ENCODE measurements at regions not wholly inside any gene's neighbourhood (a gene's known extent, or its start where the extent isn't known, plus 50 kb on each side); places are given as distances from the start of the nearest gene placed in this dataset.
"Not testable (repeated sequence)": the region's sequence is repeated elsewhere in the genome, so short reads cannot be mapped to it uniquely, and the experiment has no call there.

DNA sequence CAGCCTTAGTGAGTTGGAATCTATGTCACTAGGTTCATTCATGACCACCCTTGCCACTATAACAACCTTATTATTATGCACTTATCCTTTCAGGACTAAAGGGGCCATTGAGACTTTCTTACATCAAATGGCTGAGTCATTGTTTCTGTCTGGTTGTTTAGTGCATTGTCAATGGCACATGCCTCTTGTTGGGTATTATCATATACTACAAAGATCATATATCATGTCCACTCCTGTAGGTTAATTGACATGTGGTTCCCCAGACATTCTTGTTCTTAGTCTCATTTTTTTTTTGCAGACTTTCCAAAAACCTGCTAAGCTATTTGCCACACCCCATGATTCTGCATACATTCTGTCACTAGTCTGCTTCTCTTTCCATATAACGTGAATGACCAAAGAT is 66.7 kb upstream of the PRDM9 start:
- DNase-seq (no peak), ATAC-seq (no peak)
- intact Hi-C loops (cut with DNase I): no loop called here
- H3K9me3 ChIP-seq: no peaks in the 10 kb centered on the region
- TF ChIP-seq, protein P1, sequence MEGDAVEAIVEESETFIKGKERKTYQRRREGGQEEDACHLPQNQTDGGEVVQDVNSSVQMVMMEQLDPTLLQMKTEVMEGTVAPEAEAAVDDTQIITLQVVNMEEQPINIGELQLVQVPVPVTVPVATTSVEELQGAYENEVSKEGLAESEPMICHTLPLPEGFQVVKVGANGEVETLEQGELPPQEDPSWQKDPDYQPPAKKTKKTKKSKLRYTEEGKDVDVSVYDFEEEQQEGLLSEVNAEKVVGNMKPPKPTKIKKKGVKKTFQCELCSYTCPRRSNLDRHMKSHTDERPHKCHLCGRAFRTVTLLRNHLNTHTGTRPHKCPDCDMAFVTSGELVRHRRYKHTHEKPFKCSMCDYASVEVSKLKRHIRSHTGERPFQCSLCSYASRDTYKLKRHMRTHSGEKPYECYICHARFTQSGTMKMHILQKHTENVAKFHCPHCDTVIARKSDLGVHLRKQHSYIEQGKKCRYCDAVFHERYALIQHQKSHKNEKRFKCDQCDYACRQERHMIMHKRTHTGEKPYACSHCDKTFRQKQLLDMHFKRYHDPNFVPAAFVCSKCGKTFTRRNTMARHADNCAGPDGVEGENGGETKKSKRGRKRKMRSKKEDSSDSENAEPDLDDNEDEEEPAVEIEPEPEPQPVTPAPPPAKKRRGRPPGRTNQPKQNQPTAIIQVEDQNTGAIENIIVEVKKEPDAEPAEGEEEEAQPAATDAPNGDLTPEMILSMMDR (IDR thresholded peaks at IDR 0.05): no peak
- no peak for TF ChIP-seq POLR2A (IDR thresholded peaks at IDR 0.05)
- no peaks in the 10 kb centered on the region for H3K27me3 ChIP-seq
- no peak overlapping the region for H3K27ac ChIP-seq
- no peak overlapping the region for H3K4me3 ChIP-seq
- H3K4me1 ChIP-seq: no peaks in the 10 kb centered on the region
- 71 to 72% methylated on average over 1 of the region's 1 CpG for WGBS, 2 donors
- H3K36me3 ChIP-seq (replicated peaks in 1 of 2; ENCODE audit: insufficient read depth in 1 of 2, low read depth in 2 of 2): no peaks in the 10 kb centered on the region

DNA sequence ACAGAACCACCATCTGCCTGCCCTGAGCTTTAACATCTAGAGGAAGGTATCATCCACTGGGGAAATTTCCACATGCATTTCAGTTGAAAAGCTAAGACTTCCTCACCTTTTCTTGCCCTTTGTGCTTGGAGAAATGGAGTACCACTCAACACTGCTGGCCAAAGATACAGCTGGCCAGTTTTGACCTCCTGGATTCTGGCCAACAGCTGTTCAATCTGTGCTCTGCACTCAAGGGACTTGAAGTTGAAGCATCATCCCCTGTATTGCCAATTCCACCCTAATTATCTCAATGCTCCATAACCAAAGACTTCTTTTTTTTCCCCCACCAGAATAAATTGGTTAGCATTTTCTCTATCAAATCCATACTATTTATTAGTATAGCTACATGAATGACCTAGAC is 70.4 kb upstream of the PRDM9 start:
- ATAC-seq (no peak), DNase-seq (no peak)
- intact Hi-C loops (cut with DNase I): no loop called here
- TF ChIP-seq, protein P1 (IDR thresholded peaks at IDR 0.05): no peak
- no peak for TF ChIP-seq POLR2A (IDR thresholded peaks at IDR 0.05)
- Histone ChIP-seq H3K9me3 (no peaks in the 10 kb centered on the region), H3K27me3 (no peaks in the 10 kb centered on the region), H3K36me3 (replicated peaks in 1 of 2; ENCODE audit: insufficient read depth in 1 of 2, low read depth in 2 of 2) (no peaks in the 10 kb centered on the region), H3K4me3 (no peak overlapping the region), H3K27ac (no peak overlapping the region), H3K4me1 (no peaks in the 10 kb centered on the region)

DNA sequence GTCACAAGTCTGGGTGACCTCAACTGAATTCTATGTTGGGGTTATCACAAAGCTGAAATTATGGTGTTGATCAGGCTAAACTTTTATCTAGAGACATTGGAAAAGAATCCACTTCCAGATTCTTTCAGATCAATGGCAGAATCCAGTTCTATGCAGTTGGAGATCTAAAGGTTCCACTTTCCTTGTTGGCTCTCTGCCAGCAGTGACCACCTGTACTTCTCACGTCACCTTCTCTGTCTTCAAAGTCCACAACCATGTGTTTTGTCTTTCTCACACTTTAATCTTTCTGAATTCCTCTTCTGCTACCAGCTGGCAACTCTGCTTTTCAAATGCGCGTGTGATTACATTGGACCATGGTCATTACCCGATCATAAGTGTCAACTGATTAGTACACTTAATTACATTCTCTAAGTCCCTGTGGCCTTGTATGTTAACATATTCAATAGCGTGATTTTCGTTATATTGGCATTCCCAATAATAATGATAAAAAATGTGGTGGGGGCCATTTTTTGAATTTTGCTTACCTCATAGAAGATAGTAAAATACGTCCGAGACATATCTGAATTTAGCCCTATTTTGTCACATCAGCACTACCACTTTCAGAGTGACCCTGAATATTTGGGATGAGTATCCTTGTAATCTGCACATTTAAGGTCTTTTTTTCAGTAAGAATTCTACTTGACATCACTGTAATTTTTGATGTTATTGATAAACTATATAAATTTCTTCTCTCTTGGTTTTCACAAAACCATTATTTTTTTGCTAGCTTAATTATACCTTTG is 73.7 kb upstream of the PRDM9 start:
- DNase-seq: no peak
- WGBS, 2 donors: 79 to 80% methylated on average over 8 of the region's 8 CpGs
- no peak for ATAC-seq
- no peaks in the 10 kb centered on the region for H3K27me3 ChIP-seq
- TF ChIP-seq POLR2A (IDR thresholded peaks at IDR 0.05): no peak
- TF ChIP-seq, protein P1 (IDR thresholded peaks at IDR 0.05): no peak
- no peak overlapping the region for H3K4me3 ChIP-seq
- no peak overlapping the region for H3K27ac ChIP-seq
- H3K36me3 ChIP-seq (replicated peaks in 1 of 2; ENCODE audit: insufficient read depth in 1 of 2, low read depth in 2 of 2): no peaks in the 10 kb centered on the region
- intact Hi-C loops (cut with DNase I): no loop called here
- H3K4me1 ChIP-seq: no peaks in the 10 kb centered on the region
- H3K9me3 ChIP-seq: no peaks in the 10 kb centered on the region

DNA sequence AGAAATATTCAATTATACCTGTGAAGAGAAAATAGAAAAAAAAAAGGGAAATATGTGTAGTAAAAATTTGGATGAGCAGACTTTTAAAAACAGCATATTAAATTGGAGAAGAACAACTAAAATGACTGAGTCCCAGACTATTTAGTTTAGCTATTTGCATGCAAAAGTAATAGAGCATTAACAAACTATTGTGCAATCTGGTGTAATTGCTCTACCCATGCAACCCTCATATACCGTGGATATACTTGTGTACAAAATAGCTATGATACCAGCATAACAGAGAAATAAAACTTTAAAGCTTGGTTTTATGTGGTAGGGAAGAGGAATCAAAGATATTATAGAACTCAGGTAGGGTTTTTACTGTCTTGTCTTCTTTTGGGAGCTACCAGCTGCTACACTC is 78.7 kb upstream of the PRDM9 start:
- WGBS, 2 donors: 69 to 73% methylated on average over 1 of the region's 1 CpG
- H3K27ac ChIP-seq: no peak overlapping the region
- H3K27me3 ChIP-seq: no peaks in the 10 kb centered on the region
- no peak overlapping the region for H3K4me3 ChIP-seq
- intact Hi-C loops (cut with DNase I): no loop called here
- no peak for TF ChIP-seq POLR2A (IDR thresholded peaks at IDR 0.05)
- TF ChIP-seq, protein P1 (IDR thresholded peaks at IDR 0.05): no peak
- no peak for ATAC-seq
- H3K9me3 ChIP-seq: no peaks in the 10 kb centered on the region
- no peaks in the 10 kb centered on the region for H3K36me3 ChIP-seq (replicated peaks in 1 of 2; ENCODE audit: insufficient read depth in 1 of 2, low read depth in 2 of 2)
- no peak for DNase-seq
- no peaks in the 10 kb centered on the region for H3K4me1 ChIP-seq

DNA sequence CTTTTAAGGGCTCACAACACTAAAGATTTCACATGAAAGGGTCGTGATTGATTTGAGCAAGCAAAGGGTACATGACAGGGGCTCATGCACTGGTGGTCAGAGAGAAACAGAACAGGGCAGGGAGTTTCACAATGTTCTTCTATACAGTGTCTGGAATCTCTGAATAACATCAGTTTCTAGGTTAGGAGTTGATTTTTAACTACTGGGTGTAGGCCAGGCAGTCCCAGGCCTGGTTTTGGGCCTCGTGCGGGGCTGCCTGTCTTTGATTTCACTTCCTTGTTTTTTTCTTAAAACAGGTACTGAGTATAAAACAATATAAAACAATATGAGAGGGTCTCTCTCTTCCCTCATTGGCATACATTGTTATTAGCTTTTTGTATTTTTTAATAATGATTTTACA is 87.2 kb upstream of the PRDM9 start:
- DNase-seq; H3K9me3 ChIP-seq; H3K27me3 ChIP-seq; intact Hi-C loops (cut with DNase I); H3K36me3 ChIP-seq (replicated peaks in 1 of 2; ENCODE audit: insufficient read depth in 1 of 2, low read depth in 2 of 2); ATAC-seq; H3K4me1 ChIP-seq; H3K4me3 ChIP-seq; H3K27ac ChIP-seq: not testable (repeated sequence)
- 47 to 49% methylated on average over 3 of the region's 3 CpGs for WGBS, 2 donors

Measured in body of pancreas (tissue), 4 donors.